Coronary artery (tissue), 2 donors: ENCODE measurements at regions not wholly inside any gene's neighbourhood (a gene's known extent, or its start where the extent isn't known, plus 50 kb on each side); places are given as distances from the start of the nearest gene placed in this dataset.
"Not testable (repeated sequence)": the region's sequence is repeated elsewhere in the genome, so short reads cannot be mapped to it uniquely, and the experiment has no call there.

ENCODE experiments used
- DNase-seq: peaks from one replicate; pipeline ENCODE4 v3.0.0-alpha.2; 2017; ENCODE audit warnings: low spot score
- H3K27ac ChIP-seq, 2 donors: fragments of 200-600 bp; sonication (generic); one replicate each; pipeline ENCODE4 v1.5.1; 2016 to 2019
- H3K4me3 ChIP-seq: fragments of 200-600 bp; sonication (generic); 2 replicates; pipeline ENCODE4 v1.5.1; 2016; ENCODE audit warnings: mild to moderate bottlenecking, moderate library complexity
- CTCF ChIP-seq: fragments of 200-600 bp; sonication (generic); IDR thresholded peaks from one replicate; pipeline ENCODE4 v1.5.1; 2019; ENCODE audit warnings: antibody characterized with exemption

- Histone ChIP-seq H3K4me3 (no peak overlapping the region), H3K27ac (no peak overlapping the region)
- no peak for DNase-seq
- TF ChIP-seq CTCF: no peak
Measured at GRCh38 chrX:7378406-7378805, 230.5 kb upstream of the PUDP start.

GRCh38 chrX:7372825-7373525 lies 225.0 kb upstream of the PUDP start:
- no peak overlapping the region for H3K27ac ChIP-seq
- DNase-seq: no peak
- TF ChIP-seq CTCF: no peak

GRCh38 chrX:7362111-7362510 lies 214.2 kb upstream of the PUDP start:
- no peak overlapping the region for H3K4me3 ChIP-seq
- no peak overlapping the region for H3K27ac ChIP-seq
- TF ChIP-seq CTCF: no peak
- DNase-seq: no peak

More at GRCh38 chrX:7372825-7373525, 225.0 kb upstream of the PUDP start:
- H3K4me3 ChIP-seq: no peak overlapping the region

- Histone ChIP-seq H3K27ac (no peak overlapping the region), H3K4me3 (no peak overlapping the region)
- no peak for TF ChIP-seq CTCF
- DNase-seq: no peak
Measured at GRCh38 chrX:7351926-7352325, 204.0 kb upstream of the PUDP start.

- no peak for TF ChIP-seq CTCF
- no peak overlapping the region for H3K4me3 ChIP-seq
- no peak for DNase-seq
- no peak overlapping the region for H3K27ac ChIP-seq
Measured at GRCh38 chrX:7347465-7347864, 199.5 kb upstream of the PUDP start.

- Histone ChIP-seq H3K27ac (no peak overlapping the region), H3K4me3 (no peak overlapping the region)
- no peak for TF ChIP-seq CTCF
- DNase-seq: no peak
Measured at GRCh38 chrX:7346021-7346420, 198.1 kb upstream of the PUDP start.

- H3K4me3 ChIP-seq: no peak overlapping the region
- H3K27ac ChIP-seq: no peak overlapping the region
- DNase-seq: no peak
- no peak for TF ChIP-seq CTCF
Measured at GRCh38 chrX:7343181-7343580, 195.2 kb upstream of the PUDP start.

GRCh38 chrX:7335816-7336362 lies 187.9 kb upstream of the PUDP start:
- DNase-seq, H3K27ac ChIP-seq, H3K4me3 ChIP-seq: not testable (repeated sequence)
